ENCODE measurements at regions not wholly inside any gene's neighbourhood (a gene's known extent, or its start where the extent isn't known, plus 50 kb on each side); places are given as distances from the start of the nearest gene placed in this dataset.

DNA sequence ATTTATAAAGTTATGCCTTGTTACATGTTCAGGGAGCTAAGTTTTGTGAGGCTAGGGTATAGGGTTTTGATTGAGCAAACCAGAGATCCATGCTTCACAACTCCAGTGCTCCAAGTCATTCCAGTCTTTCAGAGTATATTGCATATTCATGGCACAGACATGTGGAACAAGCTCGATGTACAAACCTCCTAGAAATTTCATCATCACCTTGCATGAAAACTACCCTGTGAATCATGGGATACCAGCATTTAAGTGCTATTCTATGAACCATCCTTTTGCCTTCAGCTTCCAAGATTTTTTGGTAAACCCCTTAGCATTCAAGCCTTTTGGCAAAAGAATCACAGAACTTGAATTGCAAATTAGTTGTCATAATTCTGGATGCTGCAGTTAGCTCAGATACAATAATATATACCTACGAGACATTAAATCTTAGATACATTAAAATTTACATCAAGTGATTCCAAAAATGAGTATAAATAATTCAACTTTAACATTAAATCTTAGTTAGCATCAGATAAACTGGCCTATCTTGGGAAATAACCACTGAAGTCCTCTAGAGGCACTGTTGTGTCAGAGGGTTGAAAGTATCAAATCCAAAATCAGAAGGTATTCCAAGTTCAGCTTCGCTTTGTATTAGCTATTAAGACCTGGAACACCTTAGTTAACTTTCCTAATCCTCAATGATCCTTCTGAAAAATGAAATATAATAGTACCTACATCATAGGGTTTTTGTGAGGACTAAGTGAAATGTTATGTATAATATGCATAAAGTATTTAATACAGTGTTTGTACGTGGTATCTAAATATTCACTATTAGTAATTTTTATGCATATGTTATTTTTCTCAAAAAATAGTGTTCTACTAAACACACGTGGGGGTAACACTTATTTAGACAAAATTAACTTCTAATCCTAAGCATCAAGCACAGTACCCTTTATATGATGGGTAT lies 55.5 kb upstream of the CABCOCO1 start:
- peak; percentile 33; the same call in 1 of the 3 replicates for ATAC-seq
- TF ChIP-seq ZNF8 (CRISPR knock-in tag; IDR thresholded peaks at IDR 0.05) (no peak), CSDC2 (CRISPR knock-in tag; IDR thresholded peaks at IDR 0.05) (no peak)

DNA sequence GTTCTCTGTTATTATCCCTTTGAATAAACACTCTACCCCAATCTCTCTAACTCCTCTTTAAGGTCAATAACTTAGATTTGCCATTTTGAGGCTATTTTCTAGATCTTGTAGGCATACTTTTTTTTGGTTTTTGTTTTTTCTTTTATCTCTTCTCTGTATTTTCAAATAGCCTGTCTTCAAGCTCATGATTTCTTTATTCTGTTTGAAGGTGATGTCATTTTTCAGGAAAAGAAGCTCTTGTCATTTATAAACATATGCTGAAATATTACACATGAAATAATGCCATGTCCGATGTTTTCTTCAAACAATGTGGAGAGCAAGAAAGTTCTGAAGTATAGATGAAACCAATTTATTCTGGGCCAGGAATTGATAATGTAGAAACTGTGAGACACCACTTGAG lies 57.5 kb upstream of the CABCOCO1 start:
- ATAC-seq: no peak
- TF ChIP-seq OSR1 (CRISPR knock-in tag; IDR thresholded peaks at IDR 0.05): no peak

DNA sequence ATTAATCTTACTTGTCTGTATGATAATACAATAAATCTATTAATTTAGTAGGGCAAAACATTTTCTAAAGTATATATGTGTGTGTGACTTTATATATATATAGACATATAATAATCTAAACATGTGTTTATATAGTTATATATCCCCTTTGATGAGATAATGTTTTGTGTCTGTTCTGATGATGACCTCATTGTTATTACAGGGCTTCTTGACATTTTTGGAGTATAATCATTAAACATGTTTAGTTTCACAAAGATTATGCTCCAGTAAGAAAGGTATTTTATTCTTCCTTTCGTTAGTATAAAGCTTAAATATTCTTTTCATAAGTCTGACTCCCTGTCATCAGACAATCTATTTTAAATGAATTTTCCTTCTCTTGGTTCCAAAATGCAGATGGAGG lies 62.3 kb upstream of the CABCOCO1 start:
- no peak for ATAC-seq
- no peak for TF ChIP-seq BACH2 (CRISPR knock-in tag; IDR thresholded peaks at IDR 0.05; ENCODE audit: borderline replicate concordance)
- no peak for TF ChIP-seq TCF4 (CRISPR knock-in tag; IDR thresholded peaks at IDR 0.05; ENCODE audit: borderline replicate concordance)
- no peak for TF ChIP-seq PPARA (CRISPR knock-in tag; IDR thresholded peaks at IDR 0.05; ENCODE audit: borderline replicate concordance)
- no peak for TF ChIP-seq ESRRG (CRISPR knock-in tag; IDR thresholded peaks at IDR 0.05)
- no peak for TF ChIP-seq CSRNP3 (CRISPR knock-in tag; IDR thresholded peaks at IDR 0.05)
- no peak for TF ChIP-seq ISL1 (CRISPR knock-in tag; IDR thresholded peaks at IDR 0.05)
- no peak for TF ChIP-seq ZFP3 (CRISPR knock-in tag; IDR thresholded peaks at IDR 0.05)
- no peak for TF ChIP-seq ZFP30 (CRISPR knock-in tag; IDR thresholded peaks at IDR 0.05)
- TF ChIP-seq RARB (CRISPR knock-in tag; IDR thresholded peaks at IDR 0.05): no peak
- no peak for TF ChIP-seq ARNTL (CRISPR knock-in tag; IDR thresholded peaks at IDR 0.05; ENCODE audit: borderline replicate concordance, low read depth)
- no peak for TF ChIP-seq ZC3H10 (CRISPR knock-in tag; IDR thresholded peaks at IDR 0.05)
- TF ChIP-seq CSDC2 (CRISPR knock-in tag; IDR thresholded peaks at IDR 0.05): no peak
- TF ChIP-seq, protein P1, sequence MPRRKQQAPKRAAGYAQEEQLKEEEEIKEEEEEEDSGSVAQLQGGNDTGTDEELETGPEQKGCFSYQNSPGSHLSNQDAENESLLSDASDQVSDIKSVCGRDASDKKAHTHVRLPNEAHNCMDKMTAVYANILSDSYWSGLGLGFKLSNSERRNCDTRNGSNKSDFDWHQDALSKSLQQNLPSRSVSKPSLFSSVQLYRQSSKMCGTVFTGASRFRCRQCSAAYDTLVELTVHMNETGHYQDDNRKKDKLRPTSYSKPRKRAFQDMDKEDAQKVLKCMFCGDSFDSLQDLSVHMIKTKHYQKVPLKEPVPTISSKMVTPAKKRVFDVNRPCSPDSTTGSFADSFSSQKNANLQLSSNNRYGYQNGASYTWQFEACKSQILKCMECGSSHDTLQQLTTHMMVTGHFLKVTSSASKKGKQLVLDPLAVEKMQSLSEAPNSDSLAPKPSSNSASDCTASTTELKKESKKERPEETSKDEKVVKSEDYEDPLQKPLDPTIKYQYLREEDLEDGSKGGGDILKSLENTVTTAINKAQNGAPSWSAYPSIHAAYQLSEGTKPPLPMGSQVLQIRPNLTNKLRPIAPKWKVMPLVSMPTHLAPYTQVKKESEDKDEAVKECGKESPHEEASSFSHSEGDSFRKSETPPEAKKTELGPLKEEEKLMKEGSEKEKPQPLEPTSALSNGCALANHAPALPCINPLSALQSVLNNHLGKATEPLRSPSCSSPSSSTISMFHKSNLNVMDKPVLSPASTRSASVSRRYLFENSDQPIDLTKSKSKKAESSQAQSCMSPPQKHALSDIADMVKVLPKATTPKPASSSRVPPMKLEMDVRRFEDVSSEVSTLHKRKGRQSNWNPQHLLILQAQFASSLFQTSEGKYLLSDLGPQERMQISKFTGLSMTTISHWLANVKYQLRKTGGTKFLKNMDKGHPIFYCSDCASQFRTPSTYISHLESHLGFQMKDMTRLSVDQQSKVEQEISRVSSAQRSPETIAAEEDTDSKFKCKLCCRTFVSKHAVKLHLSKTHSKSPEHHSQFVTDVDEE (CRISPR knock-in tag; IDR thresholded peaks at IDR 0.05): no peak
- TF ChIP-seq, protein P2, sequence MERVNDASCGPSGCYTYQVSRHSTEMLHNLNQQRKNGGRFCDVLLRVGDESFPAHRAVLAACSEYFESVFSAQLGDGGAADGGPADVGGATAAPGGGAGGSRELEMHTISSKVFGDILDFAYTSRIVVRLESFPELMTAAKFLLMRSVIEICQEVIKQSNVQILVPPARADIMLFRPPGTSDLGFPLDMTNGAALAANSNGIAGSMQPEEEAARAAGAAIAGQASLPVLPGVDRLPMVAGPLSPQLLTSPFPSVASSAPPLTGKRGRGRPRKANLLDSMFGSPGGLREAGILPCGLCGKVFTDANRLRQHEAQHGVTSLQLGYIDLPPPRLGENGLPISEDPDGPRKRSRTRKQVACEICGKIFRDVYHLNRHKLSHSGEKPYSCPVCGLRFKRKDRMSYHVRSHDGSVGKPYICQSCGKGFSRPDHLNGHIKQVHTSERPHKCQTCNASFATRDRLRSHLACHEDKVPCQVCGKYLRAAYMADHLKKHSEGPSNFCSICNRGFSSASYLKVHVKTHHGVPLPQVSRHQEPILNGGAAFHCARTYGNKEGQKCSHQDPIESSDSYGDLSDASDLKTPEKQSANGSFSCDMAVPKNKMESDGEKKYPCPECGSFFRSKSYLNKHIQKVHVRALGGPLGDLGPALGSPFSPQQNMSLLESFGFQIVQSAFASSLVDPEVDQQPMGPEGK (CRISPR knock-in tag; IDR thresholded peaks at IDR 0.05; ENCODE audit: borderline replicate concordance): no peak

DNA sequence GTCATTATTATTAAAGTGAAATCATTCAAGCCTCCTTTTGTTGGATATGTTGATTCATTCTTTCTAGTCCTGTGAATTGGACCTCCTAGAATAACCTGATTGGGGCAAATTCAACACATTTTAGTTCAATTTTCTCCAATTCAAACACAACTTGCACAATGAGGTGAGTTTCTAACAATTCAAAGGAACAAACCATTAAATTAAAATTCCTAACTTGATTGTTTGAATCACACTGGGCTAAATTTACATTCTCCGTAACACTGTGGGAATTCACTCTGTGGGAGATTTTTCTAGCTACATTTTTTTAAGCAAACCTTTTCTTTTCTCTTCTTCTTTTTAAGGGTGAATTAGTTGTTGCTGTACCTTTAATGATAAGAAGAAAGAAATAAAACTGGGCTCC lies 68.3 kb upstream of the CABCOCO1 start:
- no peak for ATAC-seq
- no peak for TF ChIP-seq ZC3H10 (CRISPR knock-in tag; IDR thresholded peaks at IDR 0.05)
- TF ChIP-seq ZFP30 (CRISPR knock-in tag; IDR thresholded peaks at IDR 0.05): no peak
- no peak for TF ChIP-seq OSR1 (CRISPR knock-in tag; IDR thresholded peaks at IDR 0.05)
- no peak for TF ChIP-seq ZNF70 (CRISPR knock-in tag; IDR thresholded peaks at IDR 0.05)
- no peak for TF ChIP-seq POU6F1 (CRISPR knock-in tag; IDR thresholded peaks at IDR 0.05; ENCODE audit: borderline replicate concordance, low read depth)
- TF ChIP-seq ZFP3 (CRISPR knock-in tag; IDR thresholded peaks at IDR 0.05): no peak

- ATAC-seq: peak; percentile 47; the same call in 1 of the 3 replicates
- TF ChIP-seq ZC3H10 (CRISPR knock-in tag; IDR thresholded peaks at IDR 0.05): no peak
- TF ChIP-seq ARNTL (CRISPR knock-in tag; IDR thresholded peaks at IDR 0.05; ENCODE audit: borderline replicate concordance, low read depth): no peak
- no peak for TF ChIP-seq ZFP3 (CRISPR knock-in tag; IDR thresholded peaks at IDR 0.05)
- TF ChIP-seq ZFP30 (CRISPR knock-in tag; IDR thresholded peaks at IDR 0.05): no peak
- TF ChIP-seq SNAI2 (CRISPR knock-in tag; IDR thresholded peaks at IDR 0.05): no peak
- TF ChIP-seq ISL1 (CRISPR knock-in tag; IDR thresholded peaks at IDR 0.05): no peak
- TF ChIP-seq TCF4 (CRISPR knock-in tag; IDR thresholded peaks at IDR 0.05; ENCODE audit: borderline replicate concordance): no peak
- no peak for TF ChIP-seq ZNF565 (CRISPR knock-in tag; conservative IDR thresholded peaks at IDR 0.05; ENCODE audit: low read depth)
- TF ChIP-seq CSDC2 (CRISPR knock-in tag; IDR thresholded peaks at IDR 0.05): no peak
- TF ChIP-seq PPARA (CRISPR knock-in tag; IDR thresholded peaks at IDR 0.05; ENCODE audit: borderline replicate concordance): no peak
- TF ChIP-seq, protein P2 (CRISPR knock-in tag; IDR thresholded peaks at IDR 0.05; ENCODE audit: borderline replicate concordance): no peak
- no peak for TF ChIP-seq BACH2 (CRISPR knock-in tag; IDR thresholded peaks at IDR 0.05; ENCODE audit: borderline replicate concordance)
Measured at GRCh38 chr10:61592581-61592980, 70.1 kb upstream of the CABCOCO1 start.
